Endodermal cell (in vitro differentiated cells): ENCODE measurements at regions not wholly inside any gene's neighbourhood (a gene's known extent, or its start where the extent isn't known, plus 50 kb on each side); places are given as distances from the start of the nearest gene placed in this dataset.

Source experiments
- DNase-seq: peaks from one replicate; pipeline ENCODE4 v3.0.0-alpha.2; 2017
- H3K27ac ChIP-seq: 2 replicates; pipeline ENCODE4 v1.5.1; 2013; ENCODE audit warnings: mild to moderate bottlenecking, low read depth, low read length, moderate library complexity
- H3K27me3 ChIP-seq: 2 replicates; pipeline ENCODE4 v1.6.1; 2013; ENCODE audit warnings: mild to moderate bottlenecking, low read length, moderate library complexity; ENCODE audit not compliant: insufficient read depth, control insufficient read depth, poor library complexity, severe bottlenecking
- H3K36me3 ChIP-seq: 2 replicates; pipeline ENCODE4 v1.7.0; 2013; ENCODE audit warnings: mild to moderate bottlenecking, low read length, moderate library complexity; ENCODE audit not compliant: control insufficient read depth, insufficient read depth
- H3K4me1 ChIP-seq: one replicate; pipeline ENCODE4 v1.7.0; 2013; ENCODE audit warnings: low read length; ENCODE audit not compliant: control insufficient read depth, insufficient read depth
- H3K4me3 ChIP-seq: 2 replicates; pipeline ENCODE4 v1.5.1; 2013; ENCODE audit warnings: mild to moderate bottlenecking, low read length, moderate library complexity
- H3K9ac ChIP-seq: 2 replicates; pipeline ENCODE4 v1.6.1; 2013; ENCODE audit warnings: mild to moderate bottlenecking, low read length, moderate library complexity; ENCODE audit not compliant: poor library complexity, severe bottlenecking; ENCODE audit errors: extremely low read depth
- H3K9me3 ChIP-seq: 2 replicates; pipeline ENCODE4 v1.6.1; 2013; ENCODE audit warnings: mild to moderate bottlenecking, low read length, moderate library complexity; ENCODE audit not compliant: control insufficient read depth
- H3K27ac Mint-ChIP-seq: 2 replicates; pipeline ENCODE4 v1.8.0; 2020; ENCODE audit warnings: mixed read lengths
- H3K27me3 Mint-ChIP-seq: 2 replicates; pipeline ENCODE4 v1.8.0; 2021; ENCODE audit warnings: mild to moderate bottlenecking, mixed read lengths; ENCODE audit not compliant: insufficient read depth
- H3K36me3 Mint-ChIP-seq: 2 replicates; pipeline ENCODE4 v1.8.0; 2020; ENCODE audit warnings: low read depth, mixed read lengths
- H3K4me1 Mint-ChIP-seq: 2 replicates; pipeline ENCODE4 v1.8.0; 2020; ENCODE audit warnings: mixed read lengths
- H3K4me3 Mint-ChIP-seq: 2 replicates; pipeline ENCODE4 v1.8.0; 2020; ENCODE audit warnings: mild to moderate bottlenecking, moderate library complexity, mixed read lengths
- H3K9me3 Mint-ChIP-seq: 2 replicates; pipeline ENCODE4 v1.8.0; 2020; ENCODE audit warnings: mild to moderate bottlenecking, mixed read lengths
- WGBS, 2 experiments: methylation state at CpG; one replicate each; pipeline versions ENCODE4 v1.1.5 to v1.1.7; 2013; ENCODE audit warnings: missing lambda C conversion rate in 2 of 2, mixed read lengths in 1 of 2; ENCODE audit not compliant: insufficient coverage in 1 of 2, insufficient read length in 1 of 2; 5-methylcytosine and 5-hydroxymethylcytosine counted together
- TF ChIP-seq, protein P1 (sequence below): fragments of 200-600 bp; sonication (generic); conservative IDR thresholded peaks from 2 replicates; pipeline ENCODE4 v1.5.0; 2021; ENCODE audit warnings: antibody characterized with exemption, mild to moderate bottlenecking

DNA sequence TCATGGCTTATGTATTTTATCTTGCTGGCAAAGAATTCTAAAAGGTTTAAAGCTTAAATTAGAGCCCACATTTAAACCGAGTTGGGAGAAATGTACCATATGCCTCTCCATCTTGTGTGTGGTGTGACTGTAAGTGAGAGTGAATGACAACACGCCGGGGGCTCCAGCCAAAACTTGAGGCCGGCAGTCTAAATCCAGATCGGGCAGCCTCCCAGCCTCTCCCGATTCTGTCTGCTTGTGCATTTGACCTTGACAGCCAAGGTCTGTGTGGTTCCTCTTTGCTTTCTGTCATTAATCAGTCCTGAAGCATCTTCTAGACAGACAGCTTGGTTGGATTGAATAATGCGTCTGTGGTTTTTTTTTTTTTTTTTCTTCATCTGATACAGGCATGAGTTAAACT lies 1093.2 kb upstream of the EEF2KMT start:
- Histone ChIP-seq H3K9me3 (no peaks in the 10 kb centered on the region), H3K9ac (no peak overlapping the region), H3K27ac (no peak overlapping the region), H3K4me3 (no peak overlapping the region), H3K27me3 (no peaks in the 10 kb centered on the region), H3K36me3 (no peaks in the 10 kb centered on the region), H3K4me1 (no peaks in the 10 kb centered on the region)
- Mint-ChIP-seq H3K4me3 (no peak overlapping the region), H3K27me3 (no peaks in the 10 kb centered on the region), H3K4me1 (peaks cover 12% of the 10 kb centered on the region), H3K27ac (no peak overlapping the region), H3K9me3 (no peaks in the 10 kb centered on the region), H3K36me3 (no peaks in the 10 kb centered on the region)
- WGBS, 2 experiments, result 90 to 97% methylated on average over 4 to 7 of the region's 7 CpGs
- TF ChIP-seq, protein P1, sequence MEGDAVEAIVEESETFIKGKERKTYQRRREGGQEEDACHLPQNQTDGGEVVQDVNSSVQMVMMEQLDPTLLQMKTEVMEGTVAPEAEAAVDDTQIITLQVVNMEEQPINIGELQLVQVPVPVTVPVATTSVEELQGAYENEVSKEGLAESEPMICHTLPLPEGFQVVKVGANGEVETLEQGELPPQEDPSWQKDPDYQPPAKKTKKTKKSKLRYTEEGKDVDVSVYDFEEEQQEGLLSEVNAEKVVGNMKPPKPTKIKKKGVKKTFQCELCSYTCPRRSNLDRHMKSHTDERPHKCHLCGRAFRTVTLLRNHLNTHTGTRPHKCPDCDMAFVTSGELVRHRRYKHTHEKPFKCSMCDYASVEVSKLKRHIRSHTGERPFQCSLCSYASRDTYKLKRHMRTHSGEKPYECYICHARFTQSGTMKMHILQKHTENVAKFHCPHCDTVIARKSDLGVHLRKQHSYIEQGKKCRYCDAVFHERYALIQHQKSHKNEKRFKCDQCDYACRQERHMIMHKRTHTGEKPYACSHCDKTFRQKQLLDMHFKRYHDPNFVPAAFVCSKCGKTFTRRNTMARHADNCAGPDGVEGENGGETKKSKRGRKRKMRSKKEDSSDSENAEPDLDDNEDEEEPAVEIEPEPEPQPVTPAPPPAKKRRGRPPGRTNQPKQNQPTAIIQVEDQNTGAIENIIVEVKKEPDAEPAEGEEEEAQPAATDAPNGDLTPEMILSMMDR, result no peak
- no peak for DNase-seq

DNA sequence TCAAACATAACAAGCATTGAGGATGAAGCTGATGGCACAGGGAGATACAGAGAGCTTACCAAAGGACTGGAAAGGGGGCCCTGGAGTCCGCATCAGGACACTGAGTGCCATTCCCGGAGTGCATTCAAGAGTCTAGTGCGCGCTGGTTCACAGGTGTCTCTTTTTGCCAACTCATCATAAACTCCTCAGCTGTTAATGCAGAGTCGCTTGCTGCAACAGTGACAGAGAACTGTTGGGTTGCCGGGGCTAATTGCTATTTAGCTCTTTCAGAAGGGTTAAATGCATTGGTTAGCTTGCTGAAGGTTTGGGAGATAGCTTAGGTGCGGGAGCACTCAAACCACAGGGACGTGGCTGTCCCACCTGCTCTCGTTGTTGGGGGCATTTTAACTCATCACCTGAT lies 1091.6 kb upstream of the EEF2KMT start:
- H3K27me3 Mint-ChIP-seq, result no peaks in the 10 kb centered on the region
- Histone ChIP-seq H3K27me3 (no peaks in the 10 kb centered on the region), H3K36me3 (no peaks in the 10 kb centered on the region), H3K4me1 (no peaks in the 10 kb centered on the region), H3K4me3 (no peak overlapping the region), H3K9me3 (no peaks in the 10 kb centered on the region), H3K27ac (no peak overlapping the region), H3K9ac (no peak overlapping the region)
- DNase-seq, result no peak
- H3K4me1 Mint-ChIP-seq, result peaks cover 6% of the 10 kb centered on the region
- H3K4me3 Mint-ChIP-seq, result no peak overlapping the region
- no peaks in the 10 kb centered on the region for H3K9me3 Mint-ChIP-seq
- H3K36me3 Mint-ChIP-seq, result no peaks in the 10 kb centered on the region
- no peak overlapping the region for H3K27ac Mint-ChIP-seq
- TF ChIP-seq, protein P1, result no peak
- WGBS, 2 experiments, result 90 to 97% methylated on average over 5 to 9 of the region's 9 CpGs

DNA sequence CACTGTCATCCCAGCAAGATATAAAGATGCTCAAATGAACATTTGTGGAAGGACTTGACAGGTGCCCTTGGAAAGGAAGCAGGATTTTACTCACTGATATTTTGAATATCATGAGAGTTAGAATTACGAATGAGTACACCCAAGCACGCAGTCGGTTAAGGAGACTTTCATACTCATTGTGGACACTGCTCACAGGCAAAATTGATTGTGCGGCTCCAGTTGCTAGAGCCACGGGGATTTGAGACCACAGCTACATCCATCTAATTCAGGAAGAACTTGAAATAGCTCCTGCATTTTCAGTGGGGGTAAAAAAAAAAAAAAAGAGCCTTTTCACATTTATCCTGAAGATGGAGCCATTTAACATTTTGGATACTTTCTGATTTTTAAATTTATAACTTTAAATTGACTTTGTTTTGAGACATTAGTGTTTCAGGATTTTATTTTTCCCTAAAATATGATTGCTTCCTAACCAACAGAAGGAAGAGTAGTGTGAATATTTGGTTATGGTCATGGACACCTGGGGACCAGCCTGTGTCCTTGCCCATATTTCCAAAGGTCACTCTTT lies 1080.1 kb upstream of the EEF2KMT start:
- DNase-seq, result no peak
- Histone ChIP-seq H3K4me1 (no peaks in the 10 kb centered on the region), H3K4me3 (no peak overlapping the region), H3K27ac (no peak overlapping the region), H3K36me3 (no peaks in the 10 kb centered on the region), H3K9ac (no peak overlapping the region), H3K27me3 (no peaks in the 10 kb centered on the region), H3K9me3 (no peaks in the 10 kb centered on the region)
- no peaks in the 10 kb centered on the region for H3K27me3 Mint-ChIP-seq
- TF ChIP-seq, protein P1, result peak; percentile 56
- H3K27ac Mint-ChIP-seq, result no peak overlapping the region
- no peaks in the 10 kb centered on the region for H3K36me3 Mint-ChIP-seq
- 86 to 88% methylated on average over 3 to 5 of the region's 5 CpGs for WGBS, 2 experiments
- H3K4me1 Mint-ChIP-seq, result no peaks in the 10 kb centered on the region
- H3K4me3 Mint-ChIP-seq, result no peak overlapping the region
- no peaks in the 10 kb centered on the region for H3K9me3 Mint-ChIP-seq
